ENCODE measurements at regions not wholly inside any gene's neighbourhood (a gene's known extent, or its start where the extent isn't known, plus 50 kb on each side); places are given as distances from the start of the nearest gene placed in this dataset.

DNA sequence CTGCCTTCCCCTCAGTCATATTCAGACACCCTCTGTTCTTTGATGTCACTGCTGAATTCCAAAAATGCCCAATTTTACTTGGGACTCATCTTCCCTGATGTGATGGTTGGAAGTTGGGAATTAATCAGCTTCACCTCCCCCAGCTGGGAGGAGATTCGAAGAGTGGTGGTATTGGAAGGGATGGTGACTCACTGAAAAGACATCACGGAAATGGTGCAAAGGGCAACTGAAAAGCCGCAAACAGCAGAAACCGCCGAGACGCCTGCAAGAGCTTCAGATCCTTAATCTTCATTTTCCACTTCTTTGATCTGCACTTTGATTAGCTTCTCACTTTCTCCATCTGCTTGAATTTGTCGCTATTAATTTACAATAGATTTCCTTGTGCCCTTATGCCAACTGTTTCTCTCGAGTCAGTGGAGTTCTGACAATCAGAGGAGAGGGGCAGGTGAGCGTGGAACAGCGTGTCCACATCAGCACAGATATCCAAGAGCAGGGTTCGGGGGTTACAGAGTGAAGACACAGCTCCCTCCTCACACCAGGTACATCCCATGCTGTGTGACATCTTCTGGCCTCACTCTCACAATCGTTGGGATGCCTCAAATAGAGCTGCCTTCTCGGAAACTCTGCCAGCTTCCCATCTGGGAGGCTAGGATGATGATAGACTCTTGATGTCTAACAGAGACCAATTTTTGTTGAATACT lies 325.4 kb downstream of the BRD1 start:
- DNase-seq = no peak
- Histone ChIP-seq H3K4me1 (ENCODE audit: low read length) (no peaks in the 10 kb centered on the region), H3K79me2 (ENCODE audit: low read length) (peaks cover 15% of the 10 kb centered on the region), H3K9ac (ENCODE audit: low read length) (no peak overlapping the region), H3F3A (ENCODE audit: insufficient read depth, low read length) (no peaks in the 10 kb centered on the region), H3K4me2 (ENCODE audit: low read depth, low read length) (no peak overlapping the region), H3K27ac (ENCODE audit: low read length) (no peak overlapping the region), H3K36me3 (replicated peaks; ENCODE audit: insufficient read depth, low read length) (no peaks in the 10 kb centered on the region), H3K4me3 (ENCODE audit: low read length) (no peak overlapping the region), H3K27me3 (replicated peaks; ENCODE audit: insufficient read depth, low read length) (no peaks in the 10 kb centered on the region), H3K9me3 (replicated peaks; ENCODE audit: insufficient read depth, low read length) (no peaks in the 10 kb centered on the region), H2AFZ (ENCODE audit: low read length) (no peak overlapping the region), H3K9me2 (replicated peaks; ENCODE audit: insufficient read depth, low read length) (no peaks in the 10 kb centered on the region), H4K20me1 (ENCODE audit: insufficient read depth, low read length) (no peaks in the 10 kb centered on the region)
- TF ChIP-seq EZH2phosphoT487 (IDR thresholded peaks at IDR 0.05; ENCODE audit: low read length) = no peak
- TF ChIP-seq EZH2 (optimal IDR thresholded peaks at IDR 0.05; ENCODE audit: low read depth, low read length) = no peak
- TF ChIP-seq, protein P1, sequence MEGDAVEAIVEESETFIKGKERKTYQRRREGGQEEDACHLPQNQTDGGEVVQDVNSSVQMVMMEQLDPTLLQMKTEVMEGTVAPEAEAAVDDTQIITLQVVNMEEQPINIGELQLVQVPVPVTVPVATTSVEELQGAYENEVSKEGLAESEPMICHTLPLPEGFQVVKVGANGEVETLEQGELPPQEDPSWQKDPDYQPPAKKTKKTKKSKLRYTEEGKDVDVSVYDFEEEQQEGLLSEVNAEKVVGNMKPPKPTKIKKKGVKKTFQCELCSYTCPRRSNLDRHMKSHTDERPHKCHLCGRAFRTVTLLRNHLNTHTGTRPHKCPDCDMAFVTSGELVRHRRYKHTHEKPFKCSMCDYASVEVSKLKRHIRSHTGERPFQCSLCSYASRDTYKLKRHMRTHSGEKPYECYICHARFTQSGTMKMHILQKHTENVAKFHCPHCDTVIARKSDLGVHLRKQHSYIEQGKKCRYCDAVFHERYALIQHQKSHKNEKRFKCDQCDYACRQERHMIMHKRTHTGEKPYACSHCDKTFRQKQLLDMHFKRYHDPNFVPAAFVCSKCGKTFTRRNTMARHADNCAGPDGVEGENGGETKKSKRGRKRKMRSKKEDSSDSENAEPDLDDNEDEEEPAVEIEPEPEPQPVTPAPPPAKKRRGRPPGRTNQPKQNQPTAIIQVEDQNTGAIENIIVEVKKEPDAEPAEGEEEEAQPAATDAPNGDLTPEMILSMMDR (IDR thresholded peaks at IDR 0.05; ENCODE audit: low read length) = no peak

DNA sequence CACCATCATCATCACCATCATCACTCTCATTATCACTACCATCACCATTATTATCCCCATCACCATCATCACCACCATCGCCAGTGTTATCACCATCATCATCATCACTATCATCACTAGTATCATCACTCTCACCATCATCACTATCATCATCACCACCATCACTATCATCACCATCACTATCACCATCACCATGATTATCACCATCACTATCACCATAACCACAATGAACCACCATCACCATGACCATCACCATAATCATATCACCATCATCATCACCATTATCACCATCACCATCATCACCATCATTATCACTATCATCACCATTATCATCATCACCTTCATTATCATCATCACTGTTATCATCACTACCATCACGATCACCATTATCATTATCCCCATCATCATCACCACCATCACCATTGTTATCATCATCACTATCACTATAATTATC lies 326.7 kb downstream of the BRD1 start:
- Histone ChIP-seq H3K36me3 (replicated peaks; ENCODE audit: insufficient read depth, low read length) (no peaks in the 10 kb centered on the region), H3K4me1 (ENCODE audit: low read length) (no peaks in the 10 kb centered on the region), H3K9me2 (replicated peaks; ENCODE audit: insufficient read depth, low read length) (no peaks in the 10 kb centered on the region), H3K9me3 (replicated peaks; ENCODE audit: insufficient read depth, low read length) (no peaks in the 10 kb centered on the region), H3K79me2 (ENCODE audit: low read length) (peaks cover 15% of the 10 kb centered on the region), H3K27ac (ENCODE audit: low read length) (no peak overlapping the region), H3K27me3 (replicated peaks; ENCODE audit: insufficient read depth, low read length) (no peaks in the 10 kb centered on the region), H3K9ac (ENCODE audit: low read length) (no peak overlapping the region), H4K20me1 (ENCODE audit: insufficient read depth, low read length) (no peaks in the 10 kb centered on the region), H3K4me2 (ENCODE audit: low read depth, low read length) (no peak overlapping the region), H2AFZ (ENCODE audit: low read length) (no peak overlapping the region), H3F3A (ENCODE audit: insufficient read depth, low read length) (no peaks in the 10 kb centered on the region), H3K4me3 (ENCODE audit: low read length) (no peak overlapping the region)
- no peak for DNase-seq
- TF ChIP-seq, protein P1 (IDR thresholded peaks at IDR 0.05; ENCODE audit: low read length) = no peak
- TF ChIP-seq EZH2 (optimal IDR thresholded peaks at IDR 0.05; ENCODE audit: low read depth, low read length) (no peak), EZH2phosphoT487 (IDR thresholded peaks at IDR 0.05; ENCODE audit: low read length) (no peak)

DNA sequence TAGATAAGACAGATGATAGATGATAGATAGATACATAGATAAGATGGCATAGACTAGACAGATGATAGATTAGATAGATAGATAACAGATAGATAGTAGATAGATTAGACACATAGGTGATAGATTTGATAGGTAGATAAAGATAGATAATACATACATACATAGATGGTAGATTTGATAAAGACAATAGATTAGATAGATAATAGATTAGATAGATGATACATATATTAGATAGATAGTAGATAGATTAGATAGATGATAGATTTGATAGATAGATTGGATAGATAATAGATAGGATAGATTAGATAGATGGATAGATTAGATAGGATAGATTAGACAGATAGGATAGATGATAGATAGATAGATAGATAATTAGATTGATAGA lies 327.6 kb downstream of the BRD1 start:
- DNase-seq = no peak
- Histone ChIP-seq H3K79me2 (ENCODE audit: low read length) (peaks cover 15% of the 10 kb centered on the region), H3K4me1 (ENCODE audit: low read length) (no peaks in the 10 kb centered on the region), H3K27ac (ENCODE audit: low read length) (no peak overlapping the region), H3F3A (ENCODE audit: insufficient read depth, low read length) (no peaks in the 10 kb centered on the region), H3K4me2 (ENCODE audit: low read depth, low read length) (no peak overlapping the region), H3K9me2 (replicated peaks; ENCODE audit: insufficient read depth, low read length) (no peaks in the 10 kb centered on the region), H3K4me3 (ENCODE audit: low read length) (no peak overlapping the region), H2AFZ (ENCODE audit: low read length) (no peak overlapping the region), H3K9ac (ENCODE audit: low read length) (no peak overlapping the region), H3K27me3 (replicated peaks; ENCODE audit: insufficient read depth, low read length) (no peaks in the 10 kb centered on the region), H3K36me3 (replicated peaks; ENCODE audit: insufficient read depth, low read length) (no peaks in the 10 kb centered on the region), H3K9me3 (replicated peaks; ENCODE audit: insufficient read depth, low read length) (no peaks in the 10 kb centered on the region), H4K20me1 (ENCODE audit: insufficient read depth, low read length) (no peaks in the 10 kb centered on the region)
- no peak for TF ChIP-seq EZH2 (optimal IDR thresholded peaks at IDR 0.05; ENCODE audit: low read depth, low read length)
- no peak for TF ChIP-seq EZH2phosphoT487 (IDR thresholded peaks at IDR 0.05; ENCODE audit: low read length)
- TF ChIP-seq, protein P1 (IDR thresholded peaks at IDR 0.05; ENCODE audit: low read length) = no peak

Measured in MM.1S (cell line).